ENCODE measurements at regions not wholly inside any gene's neighbourhood (a gene's known extent, or its start where the extent isn't known, plus 50 kb on each side); places are given as distances from the start of the nearest gene placed in this dataset.
A peak's percentile ranks its signal among the peaks of the same experiment; 100 is the strongest.

DNA sequence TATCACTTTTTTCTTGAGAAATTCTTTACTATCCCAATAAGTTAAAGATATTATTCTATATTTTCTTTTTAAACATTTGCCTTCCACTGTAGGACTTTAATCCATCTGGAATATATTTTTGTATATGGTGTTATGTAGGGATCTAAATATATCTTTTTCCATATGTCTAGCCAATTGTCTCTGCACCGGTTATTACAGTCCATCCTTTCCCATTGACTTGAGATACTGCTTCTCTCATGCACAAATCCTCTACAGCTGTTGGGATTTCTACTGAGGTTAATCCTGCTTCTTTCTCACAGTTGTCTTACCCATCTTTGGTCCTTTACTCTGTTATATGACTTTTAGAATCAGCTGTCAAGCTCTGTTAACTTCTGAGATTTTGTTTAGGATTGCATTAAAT is 483.8 kb upstream of the CDH4 start:
- Histone ChIP-seq H2AFZ (ENCODE audit: low read length) (no peak overlapping the region), H3K23ac (ENCODE audit: low read depth, low read length, poor library complexity) (no peak overlapping the region), H2AK5ac (ENCODE audit: low read depth, low read length) (no peak overlapping the region), H2BK5ac (ENCODE audit: low read length) (no peak overlapping the region), H3K4ac (ENCODE audit: low read length) (no peak overlapping the region), H3K14ac (ENCODE audit: low read length) (no peak overlapping the region), H3K79me1 (ENCODE audit: low read depth, low read length) (no peaks in the 10 kb centered on the region), H3K18ac (ENCODE audit: low read length) (no peak overlapping the region), H2BK15ac (ENCODE audit: low read length) (no peak overlapping the region), H3K27me3 (ENCODE audit: control insufficient read depth in 3 of 3, insufficient read depth in 3 of 3, low read depth in 1 of 3, low read length in 3 of 3) (peaks cover 0 to 9% (median 0%) of the 10 kb centered on the region in 3 experiments), H3K4me3 (ENCODE audit: low read length in 2 of 2) (no peak overlapping the region), H2BK120ac (ENCODE audit: low read depth, low read length) (no peak overlapping the region), H3K36me3 (replicated peaks in 1 of 2; ENCODE audit: control insufficient read depth in 2 of 2, insufficient read depth in 2 of 2, low read length in 2 of 2) (no peaks in the 10 kb centered on the region), H2BK12ac (ENCODE audit: low read length) (no peak overlapping the region), H3K4me2 (ENCODE audit: insufficient read depth, low read length, poor library complexity, severe bottlenecking) (no peak overlapping the region), H3K9ac (ENCODE audit: low read depth, low read length, poor library complexity) (no peak overlapping the region), H3K9me3 (replicated peaks in 1 of 2; ENCODE audit: control insufficient read depth in 2 of 2, insufficient read depth in 1 of 2, low read depth in 1 of 2, low read length in 2 of 2) (no peaks in the 10 kb centered on the region), H3K27ac (replicated peaks; ENCODE audit: low read length) (no peak overlapping the region), H4K91ac (ENCODE audit: low read depth, low read length, poor library complexity) (no peak overlapping the region), H4K8ac (ENCODE audit: low read depth, low read length) (no peak overlapping the region), H3K4me1 (ENCODE audit: control insufficient read depth in 2 of 2, insufficient read depth in 1 of 2, low read depth in 1 of 2, low read length in 2 of 2) (no peaks in the 10 kb centered on the region)
- no CpG with 5 or more reads among the region's 1 CpG for WGBS, 2 donors (ENCODE audit: extremely low coverage in 2 of 2, insufficient read length in 2 of 2, insufficient replicate concordance in 1 of 2)
- DNase-seq (ENCODE audit: low spot score), result no peak

DNA sequence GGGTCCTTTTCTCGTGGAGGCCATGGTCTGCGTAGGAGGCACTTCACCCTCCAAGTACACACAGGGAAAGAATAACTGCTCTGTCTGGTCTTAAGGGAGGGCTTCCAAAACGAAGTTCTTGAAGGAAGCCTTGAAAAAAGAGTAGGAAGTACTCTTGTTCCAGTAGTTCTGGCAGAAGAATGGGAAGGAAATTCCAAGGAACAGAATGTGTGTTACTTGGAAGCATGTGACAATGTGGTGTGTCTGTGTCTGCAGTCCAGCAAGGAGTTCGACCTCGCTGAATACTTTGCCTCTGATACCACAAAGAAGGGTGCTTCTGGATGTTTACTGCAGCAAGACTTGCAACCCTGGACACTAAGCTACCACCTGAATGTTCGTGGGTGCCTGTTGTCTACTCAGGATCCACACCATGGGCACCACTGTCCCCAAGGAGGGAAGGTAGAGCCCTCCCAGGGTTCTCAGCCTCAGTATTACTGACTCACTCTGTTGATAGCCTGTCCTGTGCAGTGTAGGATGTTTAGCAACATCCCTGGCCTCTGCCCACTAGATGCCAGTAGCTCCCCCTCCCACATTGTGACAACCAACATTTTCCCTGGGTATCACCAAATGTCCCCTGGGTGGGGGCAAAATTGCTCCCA is 471.6 kb upstream of the CDH4 start:
- Histone ChIP-seq H3K4me3 (ENCODE audit: low read length in 2 of 2) (no peak overlapping the region), H2AFZ (ENCODE audit: low read length) (no peak overlapping the region), H4K91ac (ENCODE audit: low read depth, low read length, poor library complexity) (no peak overlapping the region), H3K9me3 (replicated peaks in 1 of 2; ENCODE audit: control insufficient read depth in 2 of 2, insufficient read depth in 1 of 2, low read depth in 1 of 2, low read length in 2 of 2) (no peaks in the 10 kb centered on the region), H2BK15ac (ENCODE audit: low read length) (no peak overlapping the region), H4K8ac (ENCODE audit: low read depth, low read length) (no peak overlapping the region), H3K4me1 (ENCODE audit: control insufficient read depth in 2 of 2, insufficient read depth in 1 of 2, low read depth in 1 of 2, low read length in 2 of 2) (no peaks in the 10 kb centered on the region), H3K23ac (ENCODE audit: low read depth, low read length, poor library complexity) (no peak overlapping the region), H3K4me2 (ENCODE audit: insufficient read depth, low read length, poor library complexity, severe bottlenecking) (no peak overlapping the region), H2BK12ac (ENCODE audit: low read length) (no peak overlapping the region), H3K4ac (ENCODE audit: low read length) (no peak overlapping the region), H2AK5ac (ENCODE audit: low read depth, low read length) (no peak overlapping the region), H3K18ac (ENCODE audit: low read length) (no peak overlapping the region), H3K27me3 (ENCODE audit: control insufficient read depth in 3 of 3, insufficient read depth in 3 of 3, low read depth in 1 of 3, low read length in 3 of 3) (no peaks in the 10 kb centered on the region), H3K14ac (ENCODE audit: low read length) (no peak overlapping the region), H3K36me3 (replicated peaks in 1 of 2; ENCODE audit: control insufficient read depth in 2 of 2, insufficient read depth in 2 of 2, low read length in 2 of 2) (no peaks in the 10 kb centered on the region), H3K27ac (replicated peaks; ENCODE audit: low read length) (no peak overlapping the region), H3K79me1 (ENCODE audit: low read depth, low read length) (no peaks in the 10 kb centered on the region), H2BK120ac (ENCODE audit: low read depth, low read length) (no peak overlapping the region), H3K9ac (ENCODE audit: low read depth, low read length, poor library complexity) (no peak overlapping the region), H2BK5ac (ENCODE audit: low read length) (no peak overlapping the region)
- no CpG with 5 or more reads among the region's 6 CpGs for WGBS, 2 donors (ENCODE audit: extremely low coverage in 2 of 2, insufficient read length in 2 of 2, insufficient replicate concordance in 1 of 2)
- no peak for DNase-seq (ENCODE audit: low spot score)

DNA sequence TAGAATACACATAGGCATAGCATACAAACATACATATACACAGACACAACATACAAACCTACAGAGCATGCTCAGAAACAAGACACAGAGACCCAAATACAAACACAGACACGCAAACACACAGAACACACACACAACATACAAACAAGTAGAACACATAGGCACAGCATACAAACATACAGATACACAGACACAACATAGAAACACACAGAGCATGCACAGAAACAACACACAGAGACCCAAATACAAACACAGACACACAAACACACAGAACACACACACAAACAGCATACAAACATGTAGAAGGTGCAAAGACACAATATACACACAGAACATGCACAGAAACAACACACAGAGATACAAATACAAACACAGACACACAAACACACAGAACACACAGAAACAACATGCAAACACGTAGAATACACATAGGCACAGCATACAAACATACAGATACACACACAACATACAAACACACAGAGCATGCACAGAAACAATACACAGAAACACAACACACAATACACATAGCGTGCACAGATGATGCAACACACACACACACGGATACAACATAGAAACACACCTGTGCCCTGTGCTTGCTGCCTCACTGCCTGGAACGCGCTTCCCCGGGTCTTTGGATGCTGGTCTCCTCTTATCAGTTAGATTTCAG is 469.0 kb upstream of the CDH4 start:
- H3K18ac ChIP-seq (ENCODE audit: low read length), result no peak overlapping the region
- H3K27ac ChIP-seq (replicated peaks; ENCODE audit: low read length), result no peak overlapping the region
- no peak overlapping the region for H3K4me3 ChIP-seq (ENCODE audit: low read length in 2 of 2)
- WGBS, 2 donors (ENCODE audit: extremely low coverage in 2 of 2, insufficient read length in 2 of 2, insufficient replicate concordance in 1 of 2), result no CpG with 5 or more reads among the region's 7 CpGs
- H3K4me1 ChIP-seq (ENCODE audit: control insufficient read depth in 2 of 2, insufficient read depth in 1 of 2, low read depth in 1 of 2, low read length in 2 of 2), result peaks cover 0 to 1% of the 10 kb centered on the region in 2 donors
- H3K4ac ChIP-seq (ENCODE audit: low read length), result no peak overlapping the region
- H2AK5ac ChIP-seq (ENCODE audit: low read depth, low read length), result no peak overlapping the region
- no peak overlapping the region for H3K23ac ChIP-seq (ENCODE audit: low read depth, low read length, poor library complexity)
- H2BK12ac ChIP-seq (ENCODE audit: low read length), result no peak overlapping the region
- H3K79me1 ChIP-seq (ENCODE audit: low read depth, low read length), result no peaks in the 10 kb centered on the region
- H4K91ac ChIP-seq (ENCODE audit: low read depth, low read length, poor library complexity), result peak overlapping the region; percentile 61
- H2BK15ac ChIP-seq (ENCODE audit: low read length), result no peak overlapping the region
- H2BK5ac ChIP-seq (ENCODE audit: low read length), result no peak overlapping the region
- H3K36me3 ChIP-seq (replicated peaks in 1 of 2; ENCODE audit: control insufficient read depth in 2 of 2, insufficient read depth in 2 of 2, low read length in 2 of 2), result no peaks in the 10 kb centered on the region
- no peak overlapping the region for H3K14ac ChIP-seq (ENCODE audit: low read length)
- no peaks in the 10 kb centered on the region for H3K27me3 ChIP-seq (ENCODE audit: control insufficient read depth in 3 of 3, insufficient read depth in 3 of 3, low read depth in 1 of 3, low read length in 3 of 3)
- H3K4me2 ChIP-seq (ENCODE audit: insufficient read depth, low read length, poor library complexity, severe bottlenecking), result no peak overlapping the region
- H2BK120ac ChIP-seq (ENCODE audit: low read depth, low read length), result no peak overlapping the region
- DNase-seq (ENCODE audit: low spot score), result no peak
- H4K8ac ChIP-seq (ENCODE audit: low read depth, low read length), result no peak overlapping the region
- no peak overlapping the region for H2AFZ ChIP-seq (ENCODE audit: low read length)
- no peaks in the 10 kb centered on the region for H3K9me3 ChIP-seq (replicated peaks in 1 of 2; ENCODE audit: control insufficient read depth in 2 of 2, insufficient read depth in 1 of 2, low read depth in 1 of 2, low read length in 2 of 2)
- H3K9ac ChIP-seq (ENCODE audit: low read depth, low read length, poor library complexity), result no peak overlapping the region

DNA sequence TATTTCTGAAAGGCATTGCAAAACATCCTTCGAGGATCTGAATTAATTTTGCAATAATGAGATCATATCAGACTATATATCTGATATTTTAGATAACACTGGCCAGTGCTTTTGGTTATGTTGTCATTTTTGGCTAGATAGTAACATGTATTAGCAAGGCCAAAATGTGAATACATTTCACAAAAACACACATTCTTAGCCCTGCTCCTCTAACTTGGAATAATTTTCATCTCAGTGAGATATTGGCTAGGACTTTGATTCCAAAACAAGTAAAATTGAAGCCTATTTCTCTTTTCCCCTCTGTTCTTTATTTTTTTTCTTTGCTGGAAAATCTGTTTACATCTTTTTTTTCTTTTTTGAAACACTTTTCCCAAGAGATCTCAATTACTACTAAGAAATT is 466.8 kb upstream of the CDH4 start:
- no peaks in the 10 kb centered on the region for H3K36me3 ChIP-seq (replicated peaks in 1 of 2; ENCODE audit: control insufficient read depth in 2 of 2, insufficient read depth in 2 of 2, low read length in 2 of 2)
- no peak overlapping the region for H3K27ac ChIP-seq (replicated peaks; ENCODE audit: low read length)
- H2BK120ac ChIP-seq (ENCODE audit: low read depth, low read length), result no peak overlapping the region
- H3K4me2 ChIP-seq (ENCODE audit: insufficient read depth, low read length, poor library complexity, severe bottlenecking), result no peak overlapping the region
- no peak overlapping the region for H3K14ac ChIP-seq (ENCODE audit: low read length)
- no peak overlapping the region for H3K4me3 ChIP-seq (ENCODE audit: low read length in 2 of 2)
- H2BK15ac ChIP-seq (ENCODE audit: low read length), result no peak overlapping the region
- H2AK5ac ChIP-seq (ENCODE audit: low read depth, low read length), result no peak overlapping the region
- peaks cover 0 to 1% of the 10 kb centered on the region in 2 donors for H3K4me1 ChIP-seq (ENCODE audit: control insufficient read depth in 2 of 2, insufficient read depth in 1 of 2, low read depth in 1 of 2, low read length in 2 of 2)
- H3K18ac ChIP-seq (ENCODE audit: low read length), result no peak overlapping the region
- H3K4ac ChIP-seq (ENCODE audit: low read length), result no peak overlapping the region
- no peaks in the 10 kb centered on the region for H3K79me1 ChIP-seq (ENCODE audit: low read depth, low read length)
- no peak overlapping the region for H2BK5ac ChIP-seq (ENCODE audit: low read length)
- no peak overlapping the region for H4K91ac ChIP-seq (ENCODE audit: low read depth, low read length, poor library complexity)
- H3K9me3 ChIP-seq (replicated peaks in 1 of 2; ENCODE audit: control insufficient read depth in 2 of 2, insufficient read depth in 1 of 2, low read depth in 1 of 2, low read length in 2 of 2), result no peaks in the 10 kb centered on the region
- no peak overlapping the region for H3K9ac ChIP-seq (ENCODE audit: low read depth, low read length, poor library complexity)
- H3K27me3 ChIP-seq (ENCODE audit: control insufficient read depth in 3 of 3, insufficient read depth in 3 of 3, low read depth in 1 of 3, low read length in 3 of 3), result no peaks in the 10 kb centered on the region
- no peak overlapping the region for H2AFZ ChIP-seq (ENCODE audit: low read length)
- no peak overlapping the region for H2BK12ac ChIP-seq (ENCODE audit: low read length)
- no peak overlapping the region for H4K8ac ChIP-seq (ENCODE audit: low read depth, low read length)
- no peak for DNase-seq (ENCODE audit: low spot score)
- no CpG with 5 or more reads among the region's 1 CpG for WGBS, 2 donors (ENCODE audit: extremely low coverage in 2 of 2, insufficient read length in 2 of 2, insufficient replicate concordance in 1 of 2)
- H3K23ac ChIP-seq (ENCODE audit: low read depth, low read length, poor library complexity), result no peak overlapping the region

Data from neuronal stem cell (in vitro differentiated cells).